Posterior vena cava (tissue), 2 donors: ENCODE measurements at regions not wholly inside any gene's neighbourhood (a gene's known extent, or its start where the extent isn't known, plus 50 kb on each side); places are given as distances from the start of the nearest gene placed in this dataset.
"Not testable (repeated sequence)": the region's sequence is repeated elsewhere in the genome, so short reads cannot be mapped to it uniquely, and the experiment has no call there.

Experiments
- DNase-seq: peaks from one replicate; pipeline ENCODE4 v3.0.0-alpha.2; 2020; ENCODE audit warnings: low spot score
- intact Hi-C, 2 donors: fragments of 100-400 bp; cut with DNase I; formaldehyde crosslinking; loops; one replicate each; pipeline versions ENCODE4 v1.14.1 to v1.14.2; 2022 to 2023
- donor health status: DM: yes; HTN: yes; CAD: no.
- donor health status: DM: yes; HTN: yes; CAD: no.

- no peak for DNase-seq
- intact Hi-C loops = no loop called here
Measured at GRCh38 chr18:14978191-14978590, 230.2 kb downstream of the ANKRD30B start.

- DNase-seq = no peak
- intact Hi-C loops = no loop called here
Measured at GRCh38 chr18:14978962-14979535, 231.1 kb downstream of the ANKRD30B start.

DNA sequence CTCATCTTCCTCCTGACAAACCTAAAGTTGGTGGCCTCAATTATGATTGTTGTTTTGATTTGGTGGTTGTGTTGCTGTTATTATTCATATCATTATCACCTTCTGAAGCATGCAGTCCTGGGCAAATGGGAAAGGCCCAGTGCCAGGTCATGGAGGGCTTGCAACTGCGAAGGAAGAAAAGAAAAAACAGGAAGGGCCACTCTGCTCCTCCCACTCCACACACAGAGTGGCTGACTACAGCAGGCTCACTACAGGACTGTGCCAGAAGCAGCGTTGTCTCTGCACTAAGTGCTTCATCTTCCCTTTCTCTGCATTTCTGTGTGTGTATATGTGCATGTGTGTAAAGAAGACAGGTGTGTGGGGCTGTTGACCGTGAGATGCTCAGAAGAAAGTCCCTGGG, 231.9 kb downstream of the ANKRD30B start:
- no peak for DNase-seq
- intact Hi-C loops = no loop called here

DNA sequence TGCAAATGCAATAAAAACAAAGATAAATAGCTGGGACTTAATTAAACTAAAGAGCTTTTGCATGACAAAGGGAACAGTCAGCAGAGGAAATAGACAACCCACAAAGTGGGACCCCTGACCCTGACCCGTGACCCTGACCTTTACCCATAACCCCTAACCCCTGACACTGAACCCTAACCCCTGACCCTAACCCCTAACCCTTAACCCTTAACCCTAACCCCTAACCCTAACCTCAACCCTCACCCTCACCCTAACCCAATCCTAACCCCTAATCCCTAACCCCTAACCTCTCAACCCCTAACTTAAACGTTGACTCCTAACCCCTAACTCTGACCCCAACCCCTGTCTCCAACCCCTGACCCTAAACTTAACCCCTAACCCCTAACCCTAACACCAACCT, 236.6 kb downstream of the ANKRD30B start:
- DNase-seq = not testable (repeated sequence)

DNA sequence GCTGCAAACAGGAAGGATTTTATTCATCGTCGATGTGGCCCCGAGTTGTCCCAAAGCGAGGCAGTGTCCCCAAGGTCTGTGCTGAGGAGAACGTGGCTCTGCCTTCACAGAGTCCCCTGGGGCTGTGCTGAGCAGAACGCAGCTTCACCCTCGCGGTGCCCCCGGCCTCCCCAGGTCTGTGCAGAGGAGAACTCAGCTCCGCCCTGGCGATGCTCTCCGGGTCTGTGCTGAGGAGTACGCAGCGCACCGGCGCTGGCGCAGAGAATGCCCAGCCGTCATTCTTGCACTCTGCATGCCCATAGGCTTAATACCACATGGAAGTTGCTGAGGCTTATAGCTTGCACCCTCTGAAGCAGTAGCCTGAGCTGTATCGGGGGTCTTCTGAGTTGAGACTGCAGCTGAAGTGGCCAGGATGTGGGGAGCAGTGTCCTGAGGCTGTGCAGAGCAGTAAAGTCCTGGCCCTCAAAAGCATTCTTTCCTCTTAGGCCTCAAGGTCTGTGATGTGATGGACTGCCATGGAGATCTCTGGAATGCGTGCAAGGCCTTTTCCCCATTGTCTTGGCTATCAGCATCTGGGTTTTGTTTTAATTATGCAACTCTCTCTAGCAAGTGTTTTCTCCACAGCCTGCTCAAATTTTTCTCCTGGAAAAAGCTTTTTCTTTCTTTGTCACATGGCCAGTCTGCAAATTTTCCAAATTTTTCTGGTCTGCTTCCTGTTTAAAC, 237.5 kb downstream of the ANKRD30B start:
- intact Hi-C loops, DNase-seq: not testable (repeated sequence)

More for the DNA sequence above, 236.6 kb downstream of the ANKRD30B start:
- intact Hi-C loops = not testable (repeated sequence)

- DNase-seq, intact Hi-C loops: not testable (repeated sequence)
Measured at GRCh38 chr18:14987377-14987776, 239.4 kb downstream of the ANKRD30B start.

- intact Hi-C loops, DNase-seq: not testable (repeated sequence)
Measured at GRCh38 chr18:14987960-14988710, 240.2 kb downstream of the ANKRD30B start.

DNA sequence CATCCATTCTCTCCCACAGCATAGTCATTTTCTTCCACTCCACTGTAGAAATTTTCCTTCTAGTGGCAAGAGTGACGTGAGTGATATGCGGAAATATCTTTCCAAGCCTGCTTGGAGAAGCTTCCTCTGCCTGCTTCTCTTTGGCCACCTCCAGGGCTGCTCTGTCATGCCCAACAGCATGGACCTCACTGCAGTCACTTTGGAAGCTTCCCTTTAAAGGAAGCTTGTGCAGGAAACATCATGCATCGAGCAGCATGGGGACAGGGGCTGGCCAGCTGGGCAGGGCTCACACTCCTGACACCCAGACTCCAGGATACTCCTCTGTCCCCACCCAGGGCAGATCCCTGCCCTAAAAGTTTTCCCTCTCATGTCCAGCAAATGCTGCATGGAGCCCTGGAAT, 241.6 kb downstream of the ANKRD30B start:
- DNase-seq, intact Hi-C loops: not testable (repeated sequence)

DNA sequence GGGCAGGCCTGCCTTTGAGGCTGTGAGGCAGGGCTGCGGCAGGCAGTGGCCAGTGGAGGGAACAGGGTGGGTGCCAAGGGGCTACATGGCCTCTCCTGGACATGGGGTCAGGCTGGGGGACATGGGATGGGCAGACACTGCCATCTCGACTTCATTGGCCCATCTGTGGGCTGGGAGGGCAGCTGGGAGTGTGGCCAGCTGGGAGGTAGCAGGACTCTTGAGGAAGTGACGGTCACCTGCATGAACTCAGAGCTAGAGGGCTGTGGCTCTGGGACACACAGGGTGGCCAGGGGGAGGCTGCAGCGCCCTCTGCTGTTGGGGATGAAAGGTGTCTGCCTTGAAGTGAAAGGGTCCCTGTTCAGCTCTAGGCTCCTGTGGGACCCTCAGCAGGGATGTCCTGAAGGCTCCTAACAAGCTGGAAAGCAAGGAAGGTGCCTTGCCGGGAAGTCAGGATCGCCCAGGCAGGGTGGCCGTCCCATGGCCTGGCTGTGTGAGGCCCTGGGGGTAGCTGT, 244.0 kb downstream of the ANKRD30B start:
- DNase-seq = peak; percentile 70
- intact Hi-C loops = not testable (repeated sequence)

DNA sequence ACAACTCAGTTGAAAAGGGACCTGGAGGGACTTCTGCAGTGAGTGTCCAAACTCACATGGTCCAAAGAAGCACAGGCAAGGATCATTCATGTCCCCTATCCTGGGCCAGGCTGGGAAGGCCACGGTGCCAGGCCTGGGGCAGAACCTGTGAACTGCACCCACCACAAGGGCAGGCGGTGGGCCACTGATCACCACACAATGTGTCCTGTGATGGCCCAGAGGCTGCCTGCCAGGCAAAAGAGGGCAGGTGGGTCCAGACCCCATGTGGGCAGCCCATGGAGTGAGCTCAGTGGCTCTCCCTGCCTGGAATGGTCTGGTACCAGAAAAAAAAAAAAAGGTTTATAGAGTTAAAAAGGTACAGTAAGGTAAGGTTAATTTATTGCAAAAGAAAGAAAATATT, 244.8 kb downstream of the ANKRD30B start:
- DNase-seq, intact Hi-C loops: not testable (repeated sequence)

DNA sequence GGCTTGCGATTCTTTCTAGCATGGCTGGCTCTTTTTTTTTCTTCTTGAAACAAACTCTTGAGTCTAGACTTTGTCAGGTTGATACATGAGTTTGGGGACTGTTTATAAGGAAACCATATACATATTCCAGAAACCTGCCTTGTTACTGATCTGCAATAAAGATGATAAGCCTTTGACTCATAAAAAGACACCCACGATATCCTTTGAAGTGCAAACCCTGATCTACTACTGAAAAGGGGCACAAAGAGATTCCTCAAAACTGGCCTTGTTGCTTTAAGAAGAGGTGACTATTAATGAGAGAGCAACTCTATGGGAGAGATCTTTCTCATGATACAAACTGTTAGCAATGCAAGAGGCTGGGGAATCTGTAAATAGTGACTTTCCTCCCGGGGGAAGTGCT, 247.1 kb downstream of the ANKRD30B start:
- DNase-seq, intact Hi-C loops: not testable (repeated sequence)

- DNase-seq = peak; percentile 70
- intact Hi-C loops = no loop called here
Measured at GRCh38 chr18:14997357-14997756, 249.4 kb downstream of the ANKRD30B start.

DNA sequence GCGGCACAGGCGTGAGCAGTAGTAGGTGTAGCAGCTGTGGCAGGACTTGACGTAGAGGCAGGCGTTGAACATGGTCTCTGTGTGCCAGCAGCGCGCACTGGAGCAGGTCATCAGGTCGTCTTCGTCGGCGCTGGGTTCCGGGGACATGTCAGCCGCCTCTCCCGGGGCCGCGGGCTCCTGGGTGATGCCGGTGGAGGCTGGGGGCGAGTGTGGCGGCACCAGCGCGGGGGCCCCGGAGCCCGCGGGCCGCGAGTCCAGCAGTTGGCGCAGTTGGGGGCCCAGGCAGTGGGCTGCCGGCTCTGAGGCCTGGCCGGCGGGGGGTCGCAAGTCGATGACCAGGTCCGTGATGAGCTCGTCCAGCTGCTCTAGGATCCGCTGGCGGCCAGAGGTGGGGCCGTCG, 249.9 kb downstream of the ANKRD30B start:
- DNase-seq, intact Hi-C loops: not testable (repeated sequence)

DNA sequence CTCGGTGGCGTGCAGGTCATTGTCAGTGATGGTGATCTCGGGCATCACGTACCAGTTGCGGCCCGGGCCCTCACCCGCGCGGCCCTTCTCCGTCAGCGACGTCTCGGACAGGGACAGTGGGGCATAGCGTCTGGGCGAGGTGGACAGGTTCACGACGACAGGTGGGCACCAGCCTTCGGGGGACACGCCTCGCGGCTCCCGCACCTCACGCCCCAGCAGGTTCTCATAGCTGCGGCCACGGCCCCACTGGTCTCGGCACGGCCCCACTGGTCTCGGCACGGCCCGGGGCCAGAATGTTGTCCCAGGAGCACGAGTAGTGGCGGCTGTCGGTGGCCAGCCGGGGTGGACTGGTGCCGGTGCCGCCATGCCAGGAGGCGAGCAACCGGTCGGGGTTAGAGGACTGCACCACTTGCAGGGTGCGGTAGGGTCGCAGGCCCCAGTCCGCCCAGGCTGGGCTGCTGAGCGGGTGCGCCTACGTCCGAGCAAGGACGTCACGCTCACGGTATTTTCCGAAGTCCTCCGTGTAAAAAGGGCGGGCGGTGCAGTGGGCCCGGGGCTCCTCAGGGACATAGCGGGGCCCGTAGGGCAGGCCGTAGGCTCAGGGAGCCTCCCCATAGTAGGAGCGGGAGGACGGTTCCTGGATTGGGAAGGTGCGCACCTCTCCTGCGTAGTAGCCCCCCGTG, 250.5 kb downstream of the ANKRD30B start:
- intact Hi-C loops = not testable (repeated sequence)
- peak; percentile 75 for DNase-seq

DNA sequence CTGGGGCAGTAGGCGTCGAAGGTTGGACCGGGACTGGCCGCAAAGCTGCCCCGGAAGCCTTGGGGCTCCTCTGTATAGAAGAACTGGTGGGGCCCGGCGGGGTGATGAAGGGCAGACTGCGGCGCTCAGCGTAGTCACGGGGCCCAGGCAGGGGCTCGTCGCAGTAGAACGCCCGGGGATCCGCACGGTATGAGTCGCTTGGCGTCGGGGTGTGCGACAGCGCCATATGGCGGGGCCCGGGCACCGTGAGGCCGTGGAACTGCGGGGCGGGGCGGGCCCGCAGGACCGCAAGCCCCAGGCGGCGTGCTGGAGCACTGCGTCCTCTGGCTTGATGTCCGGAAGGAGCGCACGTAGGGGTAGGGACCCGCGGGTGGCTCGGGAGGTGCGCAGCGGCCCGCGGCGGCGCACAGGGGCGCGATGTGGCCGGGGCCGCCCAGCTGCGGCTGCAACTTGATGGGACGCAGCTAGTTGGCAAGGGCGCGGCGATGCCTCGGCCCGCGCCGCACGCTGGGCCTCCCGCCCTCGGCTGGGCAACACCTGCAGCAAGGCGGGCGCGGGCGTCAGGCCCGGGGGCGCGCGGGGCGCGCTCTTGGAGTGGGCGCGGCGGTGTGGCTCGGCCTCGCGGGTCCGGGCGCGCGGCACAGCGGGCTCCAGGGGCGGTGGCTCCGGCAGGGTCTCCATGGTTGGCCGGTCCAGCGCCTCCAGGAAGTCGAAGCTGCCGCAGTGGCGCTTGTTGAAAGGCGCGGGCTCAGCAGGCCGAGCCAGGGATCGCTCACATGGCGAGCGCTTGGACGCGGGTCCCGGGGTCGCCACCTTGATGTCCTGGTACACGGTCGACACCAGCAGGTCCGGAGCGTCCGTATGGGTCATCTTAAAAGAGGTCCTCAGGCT, 251.4 kb downstream of the ANKRD30B start:
- intact Hi-C loops = no loop called here
- peak; percentile 74 for DNase-seq

- peak; percentile 70 for DNase-seq
- intact Hi-C loops = not testable (repeated sequence)
Measured at GRCh38 chr18:15000119-15001037, 252.4 kb downstream of the ANKRD30B start.

GRCh38 chr18:15001038-15001794, 253.2 kb downstream of the ANKRD30B start:
- not testable (repeated sequence) for DNase-seq

More at GRCh38 chr18:15001038-15001794, 253.2 kb downstream of the ANKRD30B start:
- intact Hi-C loops = not testable (repeated sequence)
